ENCODE measurements at regions not wholly inside any gene's neighbourhood (a gene's known extent, or its start where the extent isn't known, plus 50 kb on each side); places are given as distances from the start of the nearest gene placed in this dataset.

- H3K27ac ChIP-seq (ENCODE audit: low read depth in 1 of 2, low read length in 1 of 2) = no peak overlapping the region
- ATAC-seq (ENCODE audit: insufficient read depth, low FRiP score) (no peak), DNase-seq (peak in 2 of 3 donors; percentile 41 to 42)
- no peak overlapping the region for H3K4me3 ChIP-seq
- no peaks in the 10 kb centered on the region for H3K27me3 ChIP-seq (ENCODE audit: control insufficient read depth in 3 of 3, insufficient read depth in 3 of 3, low read length in 2 of 3)
- H3K4me1 ChIP-seq (ENCODE audit: control insufficient read depth in 5 of 5, insufficient read depth in 5 of 5, low read length in 5 of 5) = peaks cover 4 to 58% (median 22%) of the 10 kb centered on the region in 5 donors
- H3K9ac ChIP-seq (ENCODE audit: insufficient read depth in 1 of 2, low read length in 2 of 2) = no peak overlapping the region
- whole genome bisulfite sequencing, 2 donors = 85 to 90% methylated on average over 1 of the region's 1 CpG
- H3K9me3 ChIP-seq (ENCODE audit: control insufficient read depth in 4 of 4, insufficient read depth in 3 of 4, low read length in 3 of 4) = no peaks in the 10 kb centered on the region
- H3K36me3 ChIP-seq (ENCODE audit: control insufficient read depth in 4 of 4, insufficient read depth in 4 of 4, low read length in 4 of 4) = no peaks in the 10 kb centered on the region
- TF ChIP-seq CTCF (IDR thresholded peaks at IDR 0.05; ENCODE audit: control extremely low read depth, extremely low read depth) = no peak
Observed at GRCh38 chr6:56753811-56754210, 111.1 kb upstream of the DST start.

- peaks cover 3 to 49% (median 22%) of the 10 kb centered on the region in 5 donors for H3K4me1 ChIP-seq (ENCODE audit: control insufficient read depth in 5 of 5, insufficient read depth in 5 of 5, low read length in 5 of 5)
- no peak overlapping the region for H3K4me3 ChIP-seq
- peak in 2 of 3 donors; percentile 47 to 56 for DNase-seq
- H3K9me3 ChIP-seq (ENCODE audit: control insufficient read depth in 4 of 4, insufficient read depth in 3 of 4, low read length in 3 of 4) = no peaks in the 10 kb centered on the region
- H3K27ac ChIP-seq (ENCODE audit: low read depth in 1 of 2, low read length in 1 of 2) = no peak overlapping the region
- no peak for ATAC-seq (ENCODE audit: insufficient read depth, low FRiP score)
- no peaks in the 10 kb centered on the region for H3K27me3 ChIP-seq (ENCODE audit: control insufficient read depth in 3 of 3, insufficient read depth in 3 of 3, low read length in 2 of 3)
- no peak for TF ChIP-seq CTCF (IDR thresholded peaks at IDR 0.05; ENCODE audit: control extremely low read depth, extremely low read depth)
- H3K36me3 ChIP-seq (ENCODE audit: control insufficient read depth in 4 of 4, insufficient read depth in 4 of 4, low read length in 4 of 4) = no peaks in the 10 kb centered on the region
- no peak overlapping the region for H3K9ac ChIP-seq (ENCODE audit: insufficient read depth in 1 of 2, low read length in 2 of 2)
- 90 to 91% methylated on average over 4 of the region's 4 CpGs for WGBS, 2 donors
Observed at GRCh38 chr6:56752534-56752933, 109.8 kb upstream of the DST start.

- no peaks in the 10 kb centered on the region for H3K36me3 ChIP-seq (ENCODE audit: control insufficient read depth in 4 of 4, insufficient read depth in 4 of 4, low read length in 4 of 4)
- H3K4me3 ChIP-seq = no peak overlapping the region
- H3K4me1 ChIP-seq (ENCODE audit: control insufficient read depth in 5 of 5, insufficient read depth in 5 of 5, low read length in 5 of 5) = peaks cover 2 to 44% (median 19%) of the 10 kb centered on the region in 5 donors
- ATAC-seq (ENCODE audit: insufficient read depth, low FRiP score) (peak; percentile 67), DNase-seq (peak in 2 of 3 donors; percentile 24 to 28)
- no peaks in the 10 kb centered on the region for H3K27me3 ChIP-seq (ENCODE audit: control insufficient read depth in 3 of 3, insufficient read depth in 3 of 3, low read length in 2 of 3)
- H3K9ac ChIP-seq (ENCODE audit: insufficient read depth in 1 of 2, low read length in 2 of 2) = no peak overlapping the region
- H3K9me3 ChIP-seq (ENCODE audit: control insufficient read depth in 4 of 4, insufficient read depth in 3 of 4, low read length in 3 of 4) = no peaks in the 10 kb centered on the region
- no peak for TF ChIP-seq CTCF (IDR thresholded peaks at IDR 0.05; ENCODE audit: control extremely low read depth, extremely low read depth)
- H3K27ac ChIP-seq (ENCODE audit: low read depth in 1 of 2, low read length in 1 of 2) = no peak overlapping the region
Observed at GRCh38 chr6:56752009-56752408, 109.3 kb upstream of the DST start.

- Histone ChIP-seq H3K9ac (ENCODE audit: insufficient read depth in 1 of 2, low read length in 2 of 2) (no peak overlapping the region), H3K9me3 (ENCODE audit: control insufficient read depth in 4 of 4, insufficient read depth in 3 of 4, low read length in 3 of 4) (no peaks in the 10 kb centered on the region), H3K4me1 (ENCODE audit: control insufficient read depth in 5 of 5, insufficient read depth in 5 of 5, low read length in 5 of 5) (peaks cover 2 to 40% (median 18%) of the 10 kb centered on the region in 5 donors), H3K27me3 (ENCODE audit: control insufficient read depth in 3 of 3, insufficient read depth in 3 of 3, low read length in 2 of 3) (no peaks in the 10 kb centered on the region), H3K27ac (ENCODE audit: low read depth in 1 of 2, low read length in 1 of 2) (no peak overlapping the region), H3K36me3 (ENCODE audit: control insufficient read depth in 4 of 4, insufficient read depth in 4 of 4, low read length in 4 of 4) (no peaks in the 10 kb centered on the region), H3K4me3 (no peak overlapping the region)
- 61 to 86% methylated on average over 1 of the region's 1 CpG for WGBS, 2 donors
- ATAC-seq (ENCODE audit: insufficient read depth, low FRiP score) (no peak), DNase-seq (no peak)
- TF ChIP-seq CTCF (IDR thresholded peaks at IDR 0.05; ENCODE audit: control extremely low read depth, extremely low read depth) = no peak
Observed at GRCh38 chr6:56751604-56752003, 108.9 kb upstream of the DST start.
